ENCODE measurements at regions not wholly inside any gene's neighbourhood (a gene's known extent, or its start where the extent isn't known, plus 50 kb on each side); places are given as distances from the start of the nearest gene placed in this dataset.

GRCh38 chr2:42856106-42856860, 63.9 kb upstream of the HAAO start:
- Histone ChIP-seq H3K27me3 (ENCODE audit: control insufficient read depth, extremely low read depth, insufficient read depth, low read length) (no peaks in the 10 kb centered on the region), H3K9me1 (ENCODE audit: control insufficient read depth, extremely low read depth, insufficient read depth, low read length) (no peaks in the 10 kb centered on the region), H3K4me1 (ENCODE audit: control insufficient read depth, extremely low read depth, insufficient read depth, low read length) (peaks cover 65% of the 10 kb centered on the region), H3K4me2 (ENCODE audit: control insufficient read depth, extremely low read depth, insufficient read depth, low read depth, low read length) (no peak overlapping the region), H3K79me2 (ENCODE audit: control insufficient read depth, insufficient read depth, low read length) (no peaks in the 10 kb centered on the region), H3K9ac (ENCODE audit: control insufficient read depth, extremely low read depth, insufficient read depth, low read length) (no peak overlapping the region), H3K36me3 (ENCODE audit: control insufficient read depth in 2 of 2, extremely low read depth in 1 of 2, insufficient read depth in 2 of 2, low read length in 2 of 2) (no peaks in the 10 kb centered on the region), H3K4me3 (ENCODE audit: control insufficient read depth in 2 of 3, extremely low read depth in 1 of 3, insufficient read depth in 2 of 3, low read depth in 1 of 3, low read length in 3 of 3) (no peak overlapping the region), H3K9me3 (ENCODE audit: control insufficient read depth, low read depth, low read length) (no peaks in the 10 kb centered on the region), H4K20me1 (ENCODE audit: control insufficient read depth, extremely low read depth, insufficient read depth, low read length) (no peaks in the 10 kb centered on the region), H3K27ac (ENCODE audit: control insufficient read depth, insufficient read depth, low read length) (no peak overlapping the region), H2AFZ (ENCODE audit: control insufficient read depth, low read length) (peak overlapping the region; percentile 75)
- TF ChIP-seq EZH2 (IDR thresholded peaks at IDR 0.05; ENCODE audit: low read length) = no peak
- TF ChIP-seq, protein P1, sequence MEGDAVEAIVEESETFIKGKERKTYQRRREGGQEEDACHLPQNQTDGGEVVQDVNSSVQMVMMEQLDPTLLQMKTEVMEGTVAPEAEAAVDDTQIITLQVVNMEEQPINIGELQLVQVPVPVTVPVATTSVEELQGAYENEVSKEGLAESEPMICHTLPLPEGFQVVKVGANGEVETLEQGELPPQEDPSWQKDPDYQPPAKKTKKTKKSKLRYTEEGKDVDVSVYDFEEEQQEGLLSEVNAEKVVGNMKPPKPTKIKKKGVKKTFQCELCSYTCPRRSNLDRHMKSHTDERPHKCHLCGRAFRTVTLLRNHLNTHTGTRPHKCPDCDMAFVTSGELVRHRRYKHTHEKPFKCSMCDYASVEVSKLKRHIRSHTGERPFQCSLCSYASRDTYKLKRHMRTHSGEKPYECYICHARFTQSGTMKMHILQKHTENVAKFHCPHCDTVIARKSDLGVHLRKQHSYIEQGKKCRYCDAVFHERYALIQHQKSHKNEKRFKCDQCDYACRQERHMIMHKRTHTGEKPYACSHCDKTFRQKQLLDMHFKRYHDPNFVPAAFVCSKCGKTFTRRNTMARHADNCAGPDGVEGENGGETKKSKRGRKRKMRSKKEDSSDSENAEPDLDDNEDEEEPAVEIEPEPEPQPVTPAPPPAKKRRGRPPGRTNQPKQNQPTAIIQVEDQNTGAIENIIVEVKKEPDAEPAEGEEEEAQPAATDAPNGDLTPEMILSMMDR (optimal IDR thresholded peaks at IDR 0.05 in 1 of 3, IDR thresholded peaks at IDR 0.05 in 1 of 3, conservative IDR thresholded peaks at IDR 0.05 in 1 of 3; ENCODE audit: extremely low read depth in 1 of 3, insufficient read depth in 2 of 3, low read length in 3 of 3) = no peak
- no peak for DNase-seq (ENCODE audit: low read depth, low spot score)
- FAIRE-seq = no peak
- dilution Hi-C loops (cut with MboI; ENCODE audit: extremely low pct_ligation_motif_present, low sequenced_read_pairs) = no loop called here

DNA sequence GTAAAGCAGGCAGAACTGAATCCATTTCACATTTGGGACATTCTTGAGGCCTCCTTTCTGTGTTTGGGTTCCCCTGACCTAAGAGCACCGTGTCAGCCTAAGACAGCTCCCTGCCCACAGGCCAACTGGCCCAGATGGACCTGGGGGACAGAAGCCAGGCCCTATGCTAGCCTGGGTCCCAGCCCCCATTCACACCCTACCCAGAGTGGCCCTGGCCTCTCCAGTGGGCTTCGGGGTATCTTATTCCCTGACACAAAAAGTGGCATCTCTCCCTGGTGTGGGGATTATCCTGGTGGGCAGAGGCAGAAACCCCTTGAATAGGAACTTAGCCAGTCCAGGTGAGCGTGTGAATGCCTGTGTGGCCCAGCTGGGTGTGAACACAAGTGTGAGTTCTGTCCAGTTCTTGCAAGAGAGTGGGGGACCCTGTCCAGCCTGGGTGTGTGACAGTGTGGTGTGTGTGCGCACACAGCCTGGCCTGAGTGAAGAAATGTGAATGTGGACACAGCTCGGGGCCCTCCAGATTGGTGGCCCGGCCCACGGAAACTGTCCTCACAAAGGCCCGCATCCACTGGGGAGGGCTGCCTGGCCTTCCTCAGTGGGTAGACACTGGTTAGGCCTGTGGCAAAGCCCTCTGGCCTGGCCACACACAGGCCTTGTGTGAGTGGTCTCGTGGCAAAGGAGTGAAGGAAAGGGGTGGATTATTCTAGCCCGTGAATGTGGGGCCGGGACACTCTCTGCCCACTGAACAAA, 63.0 kb upstream of the HAAO start:
- H3K9me1 ChIP-seq (ENCODE audit: control insufficient read depth, extremely low read depth, insufficient read depth, low read length) = no peaks in the 10 kb centered on the region
- DNase-seq (ENCODE audit: low read depth, low spot score) (no peak), FAIRE-seq (no peak)
- no peak overlapping the region for H2AFZ ChIP-seq (ENCODE audit: control insufficient read depth, low read length)
- H3K4me3 ChIP-seq (ENCODE audit: control insufficient read depth in 2 of 3, extremely low read depth in 1 of 3, insufficient read depth in 2 of 3, low read depth in 1 of 3, low read length in 3 of 3) = no peak overlapping the region
- peaks cover 63% of the 10 kb centered on the region for H3K4me1 ChIP-seq (ENCODE audit: control insufficient read depth, extremely low read depth, insufficient read depth, low read length)
- no peaks in the 10 kb centered on the region for H3K27me3 ChIP-seq (ENCODE audit: control insufficient read depth, extremely low read depth, insufficient read depth, low read length)
- no peaks in the 10 kb centered on the region for H3K79me2 ChIP-seq (ENCODE audit: control insufficient read depth, insufficient read depth, low read length)
- H3K4me2 ChIP-seq (ENCODE audit: control insufficient read depth, extremely low read depth, insufficient read depth, low read depth, low read length) = no peak overlapping the region
- H3K27ac ChIP-seq (ENCODE audit: control insufficient read depth, insufficient read depth, low read length) = no peak overlapping the region
- dilution Hi-C loops (cut with MboI; ENCODE audit: extremely low pct_ligation_motif_present, low sequenced_read_pairs) = no loop called here
- TF ChIP-seq EZH2 (IDR thresholded peaks at IDR 0.05; ENCODE audit: low read length) = no peak
- TF ChIP-seq, protein P1 (optimal IDR thresholded peaks at IDR 0.05 in 1 of 3, IDR thresholded peaks at IDR 0.05 in 1 of 3, conservative IDR thresholded peaks at IDR 0.05 in 1 of 3; ENCODE audit: extremely low read depth in 1 of 3, insufficient read depth in 2 of 3, low read length in 3 of 3) = no peak
- no peaks in the 10 kb centered on the region for H4K20me1 ChIP-seq (ENCODE audit: control insufficient read depth, extremely low read depth, insufficient read depth, low read length)
- no peaks in the 10 kb centered on the region for H3K9me3 ChIP-seq (ENCODE audit: control insufficient read depth, low read depth, low read length)
- no peak overlapping the region for H3K9ac ChIP-seq (ENCODE audit: control insufficient read depth, extremely low read depth, insufficient read depth, low read length)
- no peaks in the 10 kb centered on the region for H3K36me3 ChIP-seq (ENCODE audit: control insufficient read depth in 2 of 2, extremely low read depth in 1 of 2, insufficient read depth in 2 of 2, low read length in 2 of 2)

Measured in keratinocyte (primary cell).